GM12801 (cell line): ENCODE measurements at regions not wholly inside any gene's neighbourhood (a gene's known extent, or its start where the extent isn't known, plus 50 kb on each side); places are given as distances from the start of the nearest gene placed in this dataset.

Source experiments
- TF ChIP-seq, protein P1 (sequence below): IDR thresholded peaks from one replicate; pipeline ENCODE4 v1.5.1; 2011; ENCODE audit warnings: control low read depth; ENCODE audit not compliant: insufficient read length; ENCODE audit errors: extremely low read depth

DNA sequence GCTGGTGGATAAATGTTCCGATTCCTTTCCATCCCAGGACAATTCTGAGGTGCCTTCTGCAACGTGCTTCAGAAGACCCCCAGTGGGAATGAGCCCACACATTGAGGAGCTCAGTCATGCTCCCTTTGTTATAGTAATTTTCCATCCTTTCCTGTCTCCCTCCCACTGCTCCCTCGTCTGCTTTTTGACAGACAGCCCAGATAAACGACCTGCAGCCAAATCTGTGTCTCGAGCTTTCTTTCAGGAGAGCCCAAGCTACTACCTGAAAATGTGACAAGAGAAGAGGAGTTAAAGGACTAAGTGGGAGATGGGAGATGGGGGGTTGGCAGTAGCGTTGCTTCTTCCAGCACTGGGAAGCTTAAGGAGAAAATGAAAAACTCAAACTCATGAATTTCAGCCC lies 65.9 kb upstream of the LRRN2 start:
- TF ChIP-seq, protein P1, sequence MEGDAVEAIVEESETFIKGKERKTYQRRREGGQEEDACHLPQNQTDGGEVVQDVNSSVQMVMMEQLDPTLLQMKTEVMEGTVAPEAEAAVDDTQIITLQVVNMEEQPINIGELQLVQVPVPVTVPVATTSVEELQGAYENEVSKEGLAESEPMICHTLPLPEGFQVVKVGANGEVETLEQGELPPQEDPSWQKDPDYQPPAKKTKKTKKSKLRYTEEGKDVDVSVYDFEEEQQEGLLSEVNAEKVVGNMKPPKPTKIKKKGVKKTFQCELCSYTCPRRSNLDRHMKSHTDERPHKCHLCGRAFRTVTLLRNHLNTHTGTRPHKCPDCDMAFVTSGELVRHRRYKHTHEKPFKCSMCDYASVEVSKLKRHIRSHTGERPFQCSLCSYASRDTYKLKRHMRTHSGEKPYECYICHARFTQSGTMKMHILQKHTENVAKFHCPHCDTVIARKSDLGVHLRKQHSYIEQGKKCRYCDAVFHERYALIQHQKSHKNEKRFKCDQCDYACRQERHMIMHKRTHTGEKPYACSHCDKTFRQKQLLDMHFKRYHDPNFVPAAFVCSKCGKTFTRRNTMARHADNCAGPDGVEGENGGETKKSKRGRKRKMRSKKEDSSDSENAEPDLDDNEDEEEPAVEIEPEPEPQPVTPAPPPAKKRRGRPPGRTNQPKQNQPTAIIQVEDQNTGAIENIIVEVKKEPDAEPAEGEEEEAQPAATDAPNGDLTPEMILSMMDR: no peak

DNA sequence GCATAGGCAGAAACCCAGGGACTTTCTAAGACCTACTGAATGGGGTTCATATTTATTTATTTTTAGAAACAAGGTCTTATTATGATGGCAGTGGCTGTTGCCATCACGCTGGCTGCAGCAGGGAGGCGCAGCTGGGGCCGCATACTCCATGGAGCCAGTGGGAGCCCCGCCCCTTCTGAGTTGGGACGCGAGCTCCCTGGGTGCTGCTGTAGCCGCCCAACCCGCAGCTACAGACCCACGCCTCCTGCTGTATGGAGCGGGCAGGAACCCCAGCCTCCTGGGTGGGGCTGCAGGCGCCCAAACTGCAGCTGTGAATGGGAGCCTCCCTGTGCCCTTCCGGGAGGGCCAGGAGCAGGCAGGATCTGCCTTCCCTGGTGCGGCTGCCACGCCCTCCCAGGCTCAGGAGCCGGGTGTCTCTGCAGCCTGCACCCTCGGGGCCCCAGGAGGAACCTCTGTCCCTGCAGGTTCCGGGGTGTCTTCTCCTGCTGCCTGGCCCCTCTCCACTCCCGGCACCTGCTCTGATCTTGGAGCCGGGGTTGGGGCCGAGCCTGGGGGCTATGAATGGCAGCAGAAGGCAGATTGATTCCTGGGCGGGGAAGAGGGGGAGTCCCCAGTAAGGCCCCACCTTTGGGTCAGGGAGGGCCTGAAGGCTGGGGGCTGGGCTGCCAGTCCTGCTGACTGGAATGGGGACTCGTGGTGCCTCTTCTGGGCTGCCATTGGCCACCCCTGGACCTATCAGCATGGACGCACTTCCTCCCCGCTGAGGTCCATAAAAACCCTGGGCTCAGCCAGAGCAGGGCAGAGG lies 66.5 kb upstream of the LRRN2 start:
- TF ChIP-seq, protein P1: no peak

DNA sequence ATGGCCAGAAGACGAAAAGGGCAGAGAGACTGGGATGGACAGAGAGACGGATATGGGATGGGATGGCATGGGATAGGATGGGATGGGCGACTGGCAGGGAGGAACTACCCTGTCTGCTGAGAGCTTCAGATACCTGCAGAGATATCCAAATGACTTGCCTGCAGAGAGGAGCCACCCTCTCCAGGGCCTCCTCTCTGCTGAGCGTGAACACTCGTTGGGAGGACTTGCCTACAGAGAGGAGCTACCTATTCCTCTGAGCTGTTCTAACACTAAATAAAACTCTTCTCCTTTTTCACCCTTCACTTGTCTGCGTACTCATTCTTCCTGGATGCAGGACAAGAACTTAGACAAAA lies 67.1 kb upstream of the LRRN2 start:
- TF ChIP-seq, protein P1: no peak

DNA sequence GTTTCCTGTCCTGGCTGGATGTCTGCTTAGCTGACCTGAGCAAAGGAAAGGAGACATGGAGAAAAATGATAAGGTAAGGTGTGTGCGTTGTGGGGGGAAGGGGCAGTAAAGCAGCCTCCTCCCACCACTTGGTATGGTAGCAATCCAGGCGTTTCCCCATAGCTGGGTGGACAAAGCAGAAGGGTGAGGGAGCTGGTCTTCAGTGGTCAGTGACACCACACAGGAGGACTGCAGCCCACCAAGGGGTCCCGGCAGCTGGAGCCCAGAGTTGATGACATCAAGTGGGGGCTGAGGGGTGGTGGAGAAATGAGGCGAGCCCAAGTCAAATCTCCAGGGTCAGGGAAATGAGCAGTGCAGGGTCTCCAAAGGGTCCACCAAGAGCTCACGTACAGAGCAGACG lies 69.3 kb upstream of the LRRN2 start:
- TF ChIP-seq, protein P1: no peak

DNA sequence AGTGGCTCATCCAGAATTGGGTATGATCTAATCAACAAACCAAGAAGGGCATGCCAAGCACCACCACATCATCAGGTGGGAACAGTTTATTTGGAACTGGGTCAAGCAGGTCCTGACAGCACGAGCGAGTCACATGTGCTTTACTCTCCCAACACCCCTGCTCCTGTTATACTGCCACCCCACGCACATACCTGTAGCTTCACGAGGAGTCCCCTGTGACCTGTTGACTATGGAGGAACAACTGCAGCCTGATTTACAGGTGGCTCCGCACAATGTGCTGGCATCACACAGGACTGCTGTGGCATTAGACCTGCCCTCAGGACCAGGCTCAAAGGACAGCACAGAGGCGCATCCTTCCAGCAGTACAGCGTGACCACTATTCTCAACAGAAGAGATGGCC lies 70.8 kb upstream of the LRRN2 start:
- TF ChIP-seq, protein P1: no peak

DNA sequence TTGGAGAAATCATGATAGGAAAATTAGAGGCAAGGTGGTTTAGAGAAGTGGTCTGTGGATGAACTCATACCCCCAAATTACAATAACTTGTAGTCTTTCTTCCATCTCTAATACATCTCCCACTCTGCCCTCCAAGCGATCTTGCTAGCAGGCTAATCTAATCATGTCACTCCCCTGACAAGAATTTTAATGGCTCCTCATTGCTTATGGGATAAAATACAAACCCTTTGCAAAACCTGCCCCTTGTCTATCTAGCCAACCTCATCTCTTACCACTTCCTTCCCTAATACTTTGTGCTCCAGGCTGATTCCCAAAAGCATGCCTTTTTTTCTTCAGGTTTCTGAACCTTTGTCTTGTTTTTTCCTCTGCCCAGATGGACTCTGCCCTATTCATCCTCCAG lies 71.3 kb upstream of the LRRN2 start:
- TF ChIP-seq, protein P1: no peak

DNA sequence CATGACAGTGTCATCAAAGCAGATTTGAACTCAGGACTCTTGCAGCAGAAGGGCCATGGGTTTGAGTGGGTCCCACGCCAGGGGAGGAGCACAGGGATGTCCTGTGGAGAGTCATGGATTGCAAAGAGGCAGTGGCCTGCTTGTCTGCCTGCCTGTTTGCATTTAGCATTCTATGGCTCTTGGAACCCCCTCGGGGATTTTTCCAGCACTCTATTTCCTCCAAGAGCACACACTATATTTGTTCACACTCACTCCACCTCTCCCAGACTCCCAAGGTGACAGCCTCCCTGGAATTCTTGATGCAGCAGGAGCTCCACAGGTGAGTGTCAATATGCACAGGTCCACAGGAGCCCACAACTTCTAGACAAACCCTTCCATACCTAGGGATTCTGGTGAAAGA lies 73.1 kb upstream of the LRRN2 start:
- TF ChIP-seq, protein P1: no peak
